IMR-90 (cell line): ENCODE measurements at regions not wholly inside any gene's neighbourhood (a gene's known extent, or its start where the extent isn't known, plus 50 kb on each side); places are given as distances from the start of the nearest gene placed in this dataset.
A peak's percentile ranks its signal among the peaks of the same experiment; 100 is the strongest.

Experiments
- ATAC-seq: fragments of 200-7000 bp; cut with Tn5 transposase; 2 replicates; pipeline ENCODE4 v1.9.1; 2020; ENCODE audit warnings: low read depth, mild to moderate bottlenecking, moderate library complexity
- BruUV-seq: library from RNA; stranded (reverse); fragments of 400-500 nt; replicated peaks from 2 replicates; lab custom pipeline; 2021; lab: Mats Ljungman, UMichigan
- CTCF ChIA-PET: fragments of 300-600 bp; formaldehyde crosslinking; extraction: SDS; loops from one replicate; lab custom pipeline; 2021; ENCODE audit warnings: antibody characterized with exemption; lab: Yijun Ruan, JAX
- POLR2A ChIA-PET: fragments of 300-600 bp; sonication (Branson Sonifier 250); formaldehyde crosslinking; loops from one replicate; lab custom pipeline; 2022; ENCODE audit warnings: antibody characterized with exemption; ENCODE audit not compliant: unreplicated experiment; lab: Charles Lee
- DNase-seq: peaks from one replicate; pipeline ENCODE4 v3.0.0; 2013
- H2AFZ ChIP-seq: replicated peaks from 2 replicates; pipeline ENCODE3; 2013; ENCODE audit warnings: low read length, mild to moderate bottlenecking; ENCODE audit not compliant: poor library complexity
- H2AK5ac ChIP-seq: 2 replicates; pipeline ENCODE4 v1.6.1; 2013; ENCODE audit warnings: low read depth, low read length, inconsistent platforms
- H2AK9ac ChIP-seq: replicated peaks from 2 replicates; pipeline ENCODE3; 2013; ENCODE audit warnings: mild to moderate bottlenecking, low read depth, low read length, moderate library complexity; ENCODE audit not compliant: poor library complexity
- H2BK120ac ChIP-seq: 2 replicates; pipeline ENCODE4 v1.6.1; 2013; ENCODE audit warnings: low read depth, low read length, inconsistent platforms
- H2BK15ac ChIP-seq: 3 replicates; pipeline ENCODE4 v1.6.1; 2013; ENCODE audit warnings: low read depth, low read length, inconsistent platforms
- H2BK20ac ChIP-seq: 2 replicates; pipeline ENCODE4 v1.6.1; 2013; ENCODE audit warnings: low read depth, mild to moderate bottlenecking, inconsistent platforms, low read length, moderate library complexity
- H2BK5ac ChIP-seq: 2 replicates; pipeline ENCODE4 v1.6.1; 2013; ENCODE audit warnings: mild to moderate bottlenecking, low read depth, low read length, inconsistent platforms; ENCODE audit not compliant: poor library complexity, severe bottlenecking
- H3K14ac ChIP-seq: replicated peaks from 2 replicates; pipeline ENCODE4 v1.6.1; 2013; ENCODE audit warnings: low read depth, low read length, inconsistent platforms
- H3K18ac ChIP-seq: 2 replicates; pipeline ENCODE4 v1.6.1; 2013; ENCODE audit warnings: low read depth, low read length, control low read depth
- H3K23ac ChIP-seq: 2 replicates; pipeline ENCODE4 v1.6.1; 2013; ENCODE audit warnings: low read depth, low read length, inconsistent platforms
- H3K27ac ChIP-seq: 2 replicates; pipeline ENCODE4 v1.5.1; 2013; ENCODE audit warnings: mild to moderate bottlenecking, control low read depth, low read length; ENCODE audit not compliant: insufficient read depth
- H3K27me3 ChIP-seq: 2 replicates; pipeline ENCODE4 v1.6.1; 2013; ENCODE audit warnings: low read length; ENCODE audit not compliant: control insufficient read depth, insufficient read depth
- H3K36me3 ChIP-seq: 2 replicates; pipeline ENCODE4 v1.6.1; 2013; ENCODE audit warnings: low read length, mixed read lengths; ENCODE audit not compliant: control insufficient read depth, insufficient read depth
- H3K4ac ChIP-seq: 2 replicates; pipeline ENCODE4 v1.6.1; 2013; ENCODE audit warnings: low read depth, low read length, inconsistent platforms
- H3K4me1 ChIP-seq: 2 replicates; pipeline ENCODE4 v1.6.1; 2013; ENCODE audit warnings: low read length, mixed read lengths; ENCODE audit not compliant: control insufficient read depth, insufficient read depth
- H3K4me2 ChIP-seq: 2 replicates; pipeline ENCODE4 v1.6.1; 2013; ENCODE audit warnings: low read depth, mild to moderate bottlenecking, control low read depth, low read length, moderate library complexity
- H3K4me3 ChIP-seq: 2 replicates; pipeline ENCODE4 v1.5.1; 2013; ENCODE audit warnings: low read depth, mild to moderate bottlenecking, control low read depth, low read length, moderate library complexity; ENCODE audit not compliant: insufficient read depth
- H3K56ac ChIP-seq: 2 replicates; pipeline ENCODE4 v1.6.1; 2013; ENCODE audit warnings: low read length, inconsistent platforms; ENCODE audit not compliant: insufficient read depth; ENCODE audit errors: extremely low read depth
- H3K79me1 ChIP-seq, 2 experiments: 2 replicates each; pipeline ENCODE4 v1.6.1; 2013; ENCODE audit warnings: low read length in 2 of 2, inconsistent platforms in 1 of 2, low read depth in 1 of 2
- H3K9ac ChIP-seq: 2 replicates; pipeline ENCODE4 v1.6.1; 2013; ENCODE audit warnings: low read depth, low read length, control low read depth
- H3K9me1 ChIP-seq: 2 replicates; pipeline ENCODE4 v1.6.1; 2013; ENCODE audit warnings: low read length, inconsistent platforms; ENCODE audit not compliant: insufficient read depth
- H3K9me3 ChIP-seq: 2 replicates; pipeline ENCODE4 v1.6.1; 2013; ENCODE audit warnings: low read length; ENCODE audit not compliant: control insufficient read depth, insufficient read depth
- H4K20me1 ChIP-seq: 2 replicates; pipeline ENCODE4 v1.6.1; 2013; ENCODE audit warnings: low read length, inconsistent platforms; ENCODE audit not compliant: insufficient read depth
- H4K5ac ChIP-seq: 2 replicates; pipeline ENCODE4 v1.6.1; 2013; ENCODE audit warnings: mild to moderate bottlenecking, low read depth, low read length, control low read depth
- H4K8ac ChIP-seq, 2 experiments: 2 replicates each; pipeline ENCODE4 v1.6.1; 2013; ENCODE audit warnings: low read depth in 2 of 2, low read length in 2 of 2, control low read depth in 1 of 2, inconsistent platforms in 1 of 2
- H4K91ac ChIP-seq: 2 replicates; pipeline ENCODE4 v1.6.1; 2013; ENCODE audit warnings: low read depth, low read length, inconsistent platforms; ENCODE audit not compliant: insufficient read depth
- MXI1 ChIP-seq: IDR thresholded peaks from 2 replicates; pipeline ENCODE4 v1.6.1; 2012; ENCODE audit warnings: low read depth, mild to moderate bottlenecking, low read length, moderate library complexity, borderline replicate concordance
- RCOR1 ChIP-seq: IDR thresholded peaks from 2 replicates; pipeline ENCODE4 v1.6.1; 2012; ENCODE audit warnings: mild to moderate bottlenecking, low read length, improper control_type of control experiment; ENCODE audit not compliant: insufficient replicate concordance
- RFX5 ChIP-seq: IDR thresholded peaks from 2 replicates; pipeline ENCODE4 v1.8.0; 2012; ENCODE audit warnings: low read depth, mild to moderate bottlenecking, low read length, moderate library complexity
- whole genome bisulfite sequencing, 2 experiments: methylation state at CpG; one replicate each; pipeline versions ENCODE4 v1.1.5 to v1.1.7; 2013; ENCODE audit warnings: missing lambda C conversion rate in 2 of 2; ENCODE audit not compliant: insufficient read length in 1 of 2; ENCODE audit errors: extremely low coverage in 2 of 2; 5-methylcytosine and 5-hydroxymethylcytosine counted together
- dilution Hi-C: fragments of 300-500 bp; cut with HindIII; formaldehyde crosslinking; loops from one replicate; pipeline ENCODE4 v1.14.3; 2018; ENCODE audit warnings: low sequenced_read_pairs; ENCODE audit not compliant: unreplicated experiment
- in situ Hi-C: fragments of 300-500 bp; cut with MboI; formaldehyde crosslinking; loops from 3 replicates; pipeline ENCODE4 v1.14.3; 2019; ENCODE audit warnings: low sequenced_read_pairs, inconsistent platforms, mixed read lengths
- intact Hi-C: fragments of 100-400 bp; cut with micrococcal nuclease; formaldehyde crosslinking; loops from 2 replicates; pipeline ENCODE4 v1.10.0; 2022
- TF ChIP-seq, protein P1 (sequence below): fragments of 150-350 bp; IDR thresholded peaks from 2 replicates; pipeline ENCODE4 v1.6.1; 2016; ENCODE audit warnings: low read depth, mild to moderate bottlenecking, low read length, moderate library complexity, borderline replicate concordance
- TF ChIP-seq, protein P2 (sequence below): conservative IDR thresholded peaks from 2 replicates; pipeline ENCODE4 v1.5.1; 2012; ENCODE audit warnings: mild to moderate bottlenecking, low read depth, low read length, improper control_type of control experiment

DNA sequence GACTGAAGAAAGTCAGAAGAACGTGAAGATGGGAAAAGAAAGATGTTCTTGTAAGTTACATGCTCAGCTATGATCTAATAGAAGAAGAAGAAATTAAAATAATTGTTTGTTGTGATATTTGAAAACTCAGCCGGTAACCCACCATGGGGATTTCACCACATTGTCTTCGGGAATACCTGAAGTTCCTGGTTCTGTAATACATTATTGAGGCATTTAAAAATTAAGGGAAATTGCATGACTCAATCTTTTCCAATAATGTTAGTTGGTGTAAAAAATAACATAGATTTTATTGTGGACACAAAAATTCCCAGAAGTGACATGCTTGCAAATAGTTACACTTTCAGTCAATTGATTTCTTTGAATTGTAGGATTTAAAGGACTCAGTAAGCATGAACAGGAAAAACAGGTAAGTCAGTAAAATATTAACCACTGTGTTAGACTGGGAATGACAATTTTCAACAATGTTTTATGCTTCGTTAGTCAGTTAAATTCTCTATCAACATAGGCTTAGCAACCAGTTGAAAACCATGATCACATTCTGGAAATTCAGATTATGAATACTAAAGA, 745.1 kb downstream of the LTN1 start:
- no peak overlapping the region for H2AK5ac ChIP-seq
- H3K56ac ChIP-seq, result no peak overlapping the region
- H3K23ac ChIP-seq, result no peak overlapping the region
- no peak overlapping the region for H2BK5ac ChIP-seq
- H4K91ac ChIP-seq, result no peak overlapping the region
- no peaks in the 10 kb centered on the region for H3K27me3 ChIP-seq
- dilution Hi-C loops (no loop called here), intact Hi-C loops (no loop called here), in situ Hi-C loops (no loop called here)
- H3K4me2 ChIP-seq, result no peak overlapping the region
- no peak overlapping the region for H2AK9ac ChIP-seq
- DNase-seq, result no peak
- H3K79me1 ChIP-seq, result no peaks in the 10 kb centered on the region
- H3K4me1 ChIP-seq, result no peaks in the 10 kb centered on the region
- peak overlapping the region; percentile 91 for H3K18ac ChIP-seq
- H3K9ac ChIP-seq, result no peak overlapping the region
- no peak overlapping the region for H3K4ac ChIP-seq
- ChIA-PET POLR2A (no interaction called here), CTCF (no interaction called here)
- 0 out of 3 replicates have a peak overlapping the region, but pooled peaks have one; percentile 7 for H2BK15ac ChIP-seq
- H3K27ac ChIP-seq, result no peak overlapping the region
- no peaks in the 10 kb centered on the region for H3K9me3 ChIP-seq
- H4K20me1 ChIP-seq, result no peaks in the 10 kb centered on the region
- no peak overlapping the region for H4K8ac ChIP-seq
- no peak overlapping the region for H2BK120ac ChIP-seq
- no peak overlapping the region for H2AFZ ChIP-seq
- no peak for ATAC-seq
- no CpG with 5 or more reads among the region's 4 CpGs for WGBS, 2 experiments
- H3K36me3 ChIP-seq, result no peaks in the 10 kb centered on the region
- no peak overlapping the region for H3K14ac ChIP-seq
- TF ChIP-seq, protein P1, sequence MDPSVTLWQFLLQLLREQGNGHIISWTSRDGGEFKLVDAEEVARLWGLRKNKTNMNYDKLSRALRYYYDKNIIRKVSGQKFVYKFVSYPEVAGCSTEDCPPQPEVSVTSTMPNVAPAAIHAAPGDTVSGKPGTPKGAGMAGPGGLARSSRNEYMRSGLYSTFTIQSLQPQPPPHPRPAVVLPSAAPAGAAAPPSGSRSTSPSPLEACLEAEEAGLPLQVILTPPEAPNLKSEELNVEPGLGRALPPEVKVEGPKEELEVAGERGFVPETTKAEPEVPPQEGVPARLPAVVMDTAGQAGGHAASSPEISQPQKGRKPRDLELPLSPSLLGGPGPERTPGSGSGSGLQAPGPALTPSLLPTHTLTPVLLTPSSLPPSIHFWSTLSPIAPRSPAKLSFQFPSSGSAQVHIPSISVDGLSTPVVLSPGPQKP, result no peak
- TF ChIP-seq RFX5 (no peak), MXI1 (no peak), RCOR1 (no peak)
- TF ChIP-seq, protein P2, sequence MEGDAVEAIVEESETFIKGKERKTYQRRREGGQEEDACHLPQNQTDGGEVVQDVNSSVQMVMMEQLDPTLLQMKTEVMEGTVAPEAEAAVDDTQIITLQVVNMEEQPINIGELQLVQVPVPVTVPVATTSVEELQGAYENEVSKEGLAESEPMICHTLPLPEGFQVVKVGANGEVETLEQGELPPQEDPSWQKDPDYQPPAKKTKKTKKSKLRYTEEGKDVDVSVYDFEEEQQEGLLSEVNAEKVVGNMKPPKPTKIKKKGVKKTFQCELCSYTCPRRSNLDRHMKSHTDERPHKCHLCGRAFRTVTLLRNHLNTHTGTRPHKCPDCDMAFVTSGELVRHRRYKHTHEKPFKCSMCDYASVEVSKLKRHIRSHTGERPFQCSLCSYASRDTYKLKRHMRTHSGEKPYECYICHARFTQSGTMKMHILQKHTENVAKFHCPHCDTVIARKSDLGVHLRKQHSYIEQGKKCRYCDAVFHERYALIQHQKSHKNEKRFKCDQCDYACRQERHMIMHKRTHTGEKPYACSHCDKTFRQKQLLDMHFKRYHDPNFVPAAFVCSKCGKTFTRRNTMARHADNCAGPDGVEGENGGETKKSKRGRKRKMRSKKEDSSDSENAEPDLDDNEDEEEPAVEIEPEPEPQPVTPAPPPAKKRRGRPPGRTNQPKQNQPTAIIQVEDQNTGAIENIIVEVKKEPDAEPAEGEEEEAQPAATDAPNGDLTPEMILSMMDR, result no peak
- peak overlapping the region; percentile 76; the same call in 1 of the 2 replicates for H4K5ac ChIP-seq
- no peak overlapping the region for H3K4me3 ChIP-seq
- BruUV-seq, result no TSS peak
- H2BK20ac ChIP-seq, result no peak overlapping the region
- no peaks in the 10 kb centered on the region for H3K9me1 ChIP-seq
